Daoy (cell line): ENCODE measurements at regions not wholly inside any gene's neighbourhood (a gene's known extent, or its start where the extent isn't known, plus 50 kb on each side); places are given as distances from the start of the nearest gene placed in this dataset.
"Not testable (repeated sequence)": the region's sequence is repeated elsewhere in the genome, so short reads cannot be mapped to it uniquely, and the experiment has no call there.

Experiments
- DNase-seq: peaks from one replicate; pipeline ENCODE4 v3.0.0-alpha.2; 2015; ENCODE audit warnings: low read depth

DNA sequence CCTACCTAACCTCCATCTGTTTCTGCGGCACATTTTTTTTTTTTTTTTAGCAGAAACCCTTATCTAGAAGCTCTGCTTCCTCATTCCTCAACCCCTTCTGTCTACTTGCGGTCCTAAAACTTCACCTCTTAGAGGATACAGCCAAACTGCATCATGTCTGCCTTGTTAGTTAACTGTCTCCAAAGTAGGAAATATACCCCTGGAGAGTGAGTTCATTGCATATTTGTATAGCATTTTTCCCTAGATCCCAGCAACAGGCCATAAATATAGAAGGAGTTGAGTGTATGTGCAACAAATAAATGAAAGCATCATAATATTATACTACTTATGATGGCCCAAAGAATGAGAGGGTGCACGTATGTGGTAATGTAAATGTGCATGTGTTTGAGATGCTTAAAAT, 1288.6 kb upstream of the GJE1 start:
- DNase-seq, result no peak

DNA sequence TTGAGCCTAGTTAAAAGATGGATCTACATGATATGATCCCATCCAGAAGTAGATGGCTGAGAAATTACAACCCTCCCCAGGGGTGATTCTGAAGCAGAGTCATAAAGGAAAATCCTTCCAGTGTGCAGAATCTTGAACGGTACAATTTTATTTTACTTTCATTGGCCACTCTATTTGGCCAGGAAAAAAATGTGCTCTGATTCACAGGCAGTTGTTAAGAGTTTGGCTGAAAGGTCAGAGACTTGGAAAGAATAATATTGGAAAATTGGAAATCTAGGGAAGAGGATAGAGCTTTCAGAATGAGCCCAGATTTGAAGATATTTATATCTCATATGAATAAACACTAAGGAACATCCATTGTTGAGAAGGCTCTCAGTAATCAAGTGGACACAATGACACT, 1299.3 kb upstream of the GJE1 start:
- no peak for DNase-seq

DNA sequence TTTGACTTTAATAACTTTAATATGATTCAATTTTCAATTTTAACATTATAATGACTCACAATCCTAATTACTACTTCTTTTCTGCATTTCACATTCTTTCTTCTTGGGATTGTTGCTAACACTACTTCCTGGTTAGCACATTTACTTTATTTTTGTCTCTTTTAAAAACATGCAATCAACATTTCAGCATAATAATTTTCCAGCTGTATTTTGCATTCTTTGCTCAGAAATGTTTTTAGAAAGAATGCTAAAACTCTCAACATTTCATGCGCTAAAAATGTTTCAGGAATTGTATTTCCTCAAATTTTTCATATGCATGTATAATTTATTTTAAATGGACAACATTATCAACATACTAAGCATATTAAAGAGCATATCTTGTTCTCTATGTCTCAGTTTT, 1302.1 kb upstream of the GJE1 start:
- no peak for DNase-seq

- peak; percentile 4 for DNase-seq
Measured at GRCh38 chr6:140828856-140829255, 1303.9 kb upstream of the GJE1 start.

DNA sequence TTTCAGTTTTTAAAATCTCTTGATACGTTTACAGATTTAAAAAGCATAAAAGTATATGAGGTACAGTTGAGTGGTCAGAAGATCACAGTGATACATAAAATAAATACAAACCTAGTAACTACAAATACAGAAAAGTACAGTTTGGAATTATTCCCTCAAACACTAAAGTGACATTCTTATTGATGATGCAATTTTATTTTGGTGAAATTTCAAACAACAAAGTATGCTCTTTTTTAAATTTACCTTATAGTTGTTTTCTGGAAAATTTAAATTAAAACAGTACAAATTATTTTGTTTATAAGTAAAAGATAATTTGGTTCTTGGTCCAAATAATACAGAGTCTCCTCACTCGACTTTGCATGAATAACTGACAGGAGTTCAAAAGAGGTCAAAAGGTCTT, 1305.1 kb upstream of the GJE1 start:
- DNase-seq, result no peak

- DNase-seq, result no peak
Measured at GRCh38 chr6:140825731-140826130, 1307.0 kb upstream of the GJE1 start.

DNA sequence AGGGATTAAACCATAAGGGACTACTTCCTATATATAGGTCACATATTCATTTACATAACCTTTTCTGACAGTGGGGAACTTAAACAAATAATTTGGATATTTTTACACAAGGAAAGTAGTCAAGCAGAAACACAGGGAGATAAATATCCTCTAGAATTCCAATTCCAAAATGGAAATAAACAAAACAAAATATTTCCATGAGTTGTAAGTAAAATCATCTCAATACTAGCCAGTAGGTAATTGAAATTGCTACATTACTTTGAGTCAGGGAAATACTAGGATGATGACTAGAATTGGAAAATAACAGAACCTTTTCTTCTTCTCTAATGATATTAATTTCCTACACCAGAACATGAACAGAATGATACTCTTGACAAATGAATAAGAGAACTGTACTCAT, 1308.1 kb upstream of the GJE1 start:
- DNase-seq, result no peak

DNA sequence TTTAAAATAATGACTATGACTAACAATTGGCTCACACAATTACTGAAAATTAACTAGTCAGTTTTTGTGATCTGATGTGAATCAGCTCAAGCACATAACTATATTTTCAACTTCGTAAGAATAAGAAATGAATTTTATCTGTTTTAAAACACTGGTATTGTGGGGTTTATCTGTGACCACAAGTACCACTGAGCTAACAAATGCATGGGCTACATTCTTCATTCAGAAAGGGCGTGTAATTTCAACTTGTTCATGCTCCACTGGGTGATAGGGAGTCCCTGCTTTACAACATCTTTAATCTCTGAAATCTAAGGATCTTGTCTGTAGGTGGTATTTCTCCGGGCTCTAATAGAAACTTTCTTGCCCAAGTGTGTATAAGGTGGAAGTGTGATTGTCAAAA, 1311.5 kb upstream of the GJE1 start:
- DNase-seq, result no peak

DNA sequence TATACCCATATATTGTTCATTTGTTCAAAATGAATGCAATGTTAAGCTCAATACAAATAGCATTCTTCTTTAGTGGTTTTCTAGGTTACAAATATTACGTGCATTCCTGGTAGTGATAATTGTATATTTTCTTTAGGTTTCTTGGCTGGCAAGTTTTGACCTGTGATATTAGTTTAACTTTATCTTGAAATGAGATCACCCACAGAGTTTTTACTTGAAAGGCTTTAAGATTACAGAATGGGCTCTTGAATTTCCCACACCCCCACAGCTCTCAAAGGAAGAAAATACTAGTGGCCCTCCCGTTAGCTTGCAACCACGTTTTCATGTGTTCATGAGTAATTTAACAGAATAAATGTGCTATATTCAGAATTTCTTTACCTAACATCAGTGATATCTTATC, 1315.5 kb upstream of the GJE1 start:
- DNase-seq, result peak; percentile 9

DNA sequence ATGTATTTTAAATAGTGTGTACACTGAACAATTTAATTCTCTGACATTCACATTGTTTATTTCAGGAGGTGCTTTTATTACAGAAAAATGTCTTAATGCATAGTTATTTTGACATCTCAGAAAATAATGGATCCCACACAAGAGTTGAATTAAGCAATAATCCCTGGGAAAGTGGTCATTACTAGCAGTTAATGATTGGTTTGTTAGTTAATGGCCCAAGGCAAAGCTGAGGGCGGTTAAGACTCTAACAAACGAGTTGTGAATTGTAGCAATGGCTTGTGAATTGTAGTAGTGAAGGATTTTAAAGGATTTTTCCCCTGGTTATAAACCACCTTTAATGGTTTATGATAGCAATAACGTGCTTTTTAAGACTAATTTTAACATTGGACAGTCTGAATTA, 1316.0 kb upstream of the GJE1 start:
- DNase-seq, result no peak

DNA sequence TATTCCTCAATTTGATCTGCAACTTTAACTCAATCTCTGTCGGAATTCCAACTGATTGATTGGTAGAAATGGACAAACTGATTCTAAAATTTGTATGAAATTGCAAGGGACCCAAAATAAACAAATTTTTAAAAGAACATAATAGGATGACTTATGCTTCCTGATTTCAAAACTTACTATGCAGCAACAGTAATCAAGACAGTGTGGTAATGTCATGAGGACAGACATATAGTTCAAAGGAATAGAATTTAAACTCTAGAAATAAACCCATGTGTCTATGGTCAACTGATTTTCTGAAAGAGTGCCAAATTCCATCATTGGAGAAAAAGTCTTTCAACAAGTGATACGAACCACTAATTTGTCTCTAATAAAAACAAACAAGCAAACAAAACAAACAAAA, 1320.1 kb upstream of the GJE1 start:
- DNase-seq, result no peak

DNA sequence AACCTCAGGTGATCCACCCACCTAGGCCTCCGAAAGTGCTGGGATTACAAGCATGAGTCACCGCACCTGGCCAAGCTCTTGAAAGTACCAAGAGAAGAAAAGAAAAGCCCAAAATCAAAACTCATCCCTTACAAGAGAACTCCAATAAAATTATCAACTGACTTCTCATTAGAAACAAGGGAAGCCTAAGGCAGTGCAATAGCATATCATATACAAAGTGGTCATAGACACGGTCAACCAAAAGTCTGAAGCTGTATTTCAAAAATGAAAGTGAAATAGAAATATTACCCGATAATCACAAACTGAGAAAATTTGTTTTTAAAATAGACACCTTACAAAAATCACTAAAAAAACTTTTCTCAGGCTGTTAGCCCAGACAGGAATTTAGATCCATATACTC, 1321.1 kb upstream of the GJE1 start:
- DNase-seq, result peak; percentile 6

- peak; percentile 56 for DNase-seq
Measured at GRCh38 chr6:140809694-140810101, 1323.0 kb upstream of the GJE1 start.

GRCh38 chr6:140806431-140806830, 1326.3 kb upstream of the GJE1 start:
- no peak for DNase-seq

GRCh38 chr6:140794544-140794943, 1338.2 kb upstream of the GJE1 start:
- DNase-seq, result no peak

GRCh38 chr6:140790109-140790508, 1342.6 kb upstream of the GJE1 start:
- DNase-seq, result no peak

DNA sequence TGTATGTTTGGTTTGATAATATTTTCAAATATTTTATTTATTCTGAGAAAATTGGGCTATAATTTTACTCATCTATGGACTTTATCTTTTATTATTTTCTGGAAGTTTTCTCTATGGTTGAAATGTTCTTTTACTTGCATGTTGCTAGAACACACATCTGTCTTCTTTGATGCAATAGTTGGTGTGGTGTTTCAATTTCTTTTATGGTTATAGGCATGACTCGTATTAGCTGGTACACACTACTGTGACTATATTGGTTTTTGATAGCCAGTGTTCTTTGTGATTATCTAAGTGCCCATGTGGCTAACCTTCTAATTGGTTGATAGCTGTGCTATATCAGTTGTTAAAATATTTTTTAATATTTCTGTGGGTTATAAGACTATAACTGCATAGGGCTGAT, 1343.3 kb upstream of the GJE1 start:
- DNase-seq, result no peak

DNA sequence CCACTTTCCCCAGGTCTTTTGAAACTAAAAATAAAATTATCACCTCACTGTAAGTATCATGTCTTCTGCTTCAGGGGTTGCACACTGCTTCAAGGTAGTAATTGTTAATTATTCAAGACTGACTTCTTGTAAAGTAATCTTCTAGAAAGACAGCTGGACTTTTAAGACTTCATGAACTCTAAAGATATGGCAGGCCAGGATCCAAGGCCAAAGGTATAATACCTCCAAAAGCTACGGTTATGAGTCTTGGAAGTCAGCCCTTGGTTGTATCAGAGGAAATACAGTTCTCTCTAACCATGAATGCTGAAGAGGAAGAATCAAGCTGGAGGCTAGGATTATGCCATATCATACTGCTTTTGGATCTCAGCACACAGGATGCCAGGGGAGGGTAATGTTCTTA, 1346.8 kb upstream of the GJE1 start:
- DNase-seq, result no peak

- no peak for DNase-seq
Measured at GRCh38 chr6:140784573-140784972, 1348.2 kb upstream of the GJE1 start.

DNA sequence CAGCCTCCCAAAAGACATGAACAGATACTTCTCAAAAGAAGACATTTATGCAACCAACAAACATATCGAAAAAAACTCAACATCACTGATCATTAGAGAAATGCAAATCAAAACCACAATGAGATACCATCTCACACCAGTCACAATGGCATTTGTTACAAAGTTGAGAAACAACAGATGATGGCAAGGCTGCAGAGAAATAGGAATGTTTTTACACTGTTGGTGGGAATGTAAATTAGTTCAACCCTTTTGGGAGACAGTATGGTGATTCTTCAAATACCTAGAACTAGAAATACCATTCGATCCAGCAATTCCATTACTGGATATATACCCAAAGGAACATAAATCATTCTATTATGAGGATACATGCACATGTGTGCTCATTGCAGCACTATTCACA, 1349.2 kb upstream of the GJE1 start:
- not testable (repeated sequence) for DNase-seq

GRCh38 chr6:140782941-140783340, 1349.8 kb upstream of the GJE1 start:
- no peak for DNase-seq

DNA sequence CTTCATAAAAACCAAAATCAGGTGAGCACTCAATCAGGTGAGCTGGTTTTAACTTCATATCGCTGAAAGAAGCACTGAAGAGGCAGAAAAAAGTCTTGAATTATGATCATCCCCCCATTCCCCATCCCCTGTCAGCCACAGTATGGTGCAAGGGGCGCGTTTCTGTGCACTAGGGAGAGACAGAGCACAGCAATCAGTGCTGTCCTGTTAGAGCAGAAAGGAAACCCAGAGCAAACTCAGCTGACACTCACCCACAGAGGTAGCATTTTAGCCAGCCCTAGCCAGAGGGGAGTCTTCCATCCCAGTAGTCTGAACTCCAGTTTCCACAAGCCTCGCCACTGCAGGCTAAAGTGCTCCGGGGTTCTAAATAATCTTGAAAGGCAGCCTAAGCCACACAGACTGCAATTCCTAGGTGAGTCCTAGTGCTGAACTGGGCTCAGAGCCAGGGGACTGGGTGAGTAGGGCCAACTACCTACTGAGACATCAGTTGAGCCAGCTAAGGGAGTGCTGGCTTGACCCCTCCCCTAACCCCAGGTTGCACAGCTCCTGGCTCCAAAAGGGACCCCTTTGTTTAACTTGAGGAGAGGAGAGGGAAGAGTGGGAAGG, 1352.6 kb upstream of the GJE1 start:
- peak; percentile 14 for DNase-seq

GRCh38 chr6:140779341-140779740, 1353.4 kb upstream of the GJE1 start:
- DNase-seq, result no peak

DNA sequence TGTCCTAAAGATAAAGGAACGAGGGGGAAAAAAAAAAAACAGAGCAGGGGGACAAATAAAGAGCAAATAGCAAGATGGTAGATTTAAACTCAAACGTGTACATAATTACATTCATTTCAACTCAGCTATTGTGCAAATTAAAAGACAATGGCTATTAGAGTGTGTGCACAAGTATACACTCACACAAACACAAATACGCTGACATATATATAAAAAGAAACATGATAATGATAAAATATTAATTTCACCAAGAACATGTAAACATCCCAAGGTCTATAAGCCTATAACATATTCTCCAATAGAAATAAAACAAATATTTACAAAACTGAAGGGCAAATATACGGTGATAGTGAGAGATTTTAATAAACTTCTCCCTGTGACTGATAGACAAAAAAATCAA, 1354.9 kb upstream of the GJE1 start:
- DNase-seq, result no peak

DNA sequence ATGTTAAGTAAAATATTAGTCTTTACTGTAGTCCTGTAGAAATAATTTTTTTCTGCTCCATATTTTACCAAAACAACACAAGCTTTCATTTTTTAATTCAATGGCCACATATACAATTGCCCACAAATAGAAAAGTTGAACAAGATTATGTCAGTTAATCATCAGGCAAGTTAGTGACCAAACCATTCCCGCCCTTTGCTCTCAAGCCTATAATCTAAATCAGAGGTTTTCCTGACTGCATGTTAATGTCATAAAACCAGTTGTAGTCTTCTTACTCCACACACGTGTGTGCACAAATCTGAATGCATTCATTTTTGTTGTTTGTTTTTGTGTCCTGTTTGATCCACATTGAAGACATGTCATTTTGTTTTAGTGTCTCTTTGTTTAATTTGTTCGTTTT, 1357.7 kb upstream of the GJE1 start:
- DNase-seq, result no peak
